ENCODE measurements at regions not wholly inside any gene's neighbourhood (a gene's known extent, or its start where the extent isn't known, plus 50 kb on each side); places are given as distances from the start of the nearest gene placed in this dataset.

DNA sequence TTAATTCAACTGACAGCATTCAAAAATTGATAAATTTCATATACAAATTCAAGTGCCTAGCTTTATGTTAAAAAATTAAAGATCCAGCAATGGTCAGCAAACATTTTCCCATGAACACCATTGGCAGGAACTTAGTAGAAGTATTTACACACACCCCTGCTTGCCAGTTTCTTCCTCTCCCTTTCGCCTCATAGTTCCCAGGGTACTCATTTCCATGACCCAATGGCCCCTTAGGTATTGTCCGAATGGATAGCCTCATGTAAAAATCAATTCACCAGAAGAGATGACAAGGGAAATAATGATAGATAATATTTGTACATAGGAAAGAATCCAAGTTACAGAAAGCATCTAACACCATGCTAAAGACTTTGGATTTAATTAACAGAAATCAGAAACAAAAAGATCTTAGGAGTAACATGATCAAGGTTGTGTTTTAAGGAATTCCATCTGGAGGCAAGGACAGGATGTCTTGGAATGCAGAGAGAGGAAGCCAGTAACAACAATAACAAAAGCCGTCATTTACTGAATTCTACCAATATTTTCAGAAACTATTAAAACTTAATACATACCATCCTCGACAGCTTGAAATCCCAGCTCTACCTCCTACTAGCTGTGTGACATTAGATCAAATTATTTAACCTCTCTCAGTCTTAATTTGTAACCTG lies 423.0 kb downstream of the IRS1 start:
- no peak for ATAC-seq

DNA sequence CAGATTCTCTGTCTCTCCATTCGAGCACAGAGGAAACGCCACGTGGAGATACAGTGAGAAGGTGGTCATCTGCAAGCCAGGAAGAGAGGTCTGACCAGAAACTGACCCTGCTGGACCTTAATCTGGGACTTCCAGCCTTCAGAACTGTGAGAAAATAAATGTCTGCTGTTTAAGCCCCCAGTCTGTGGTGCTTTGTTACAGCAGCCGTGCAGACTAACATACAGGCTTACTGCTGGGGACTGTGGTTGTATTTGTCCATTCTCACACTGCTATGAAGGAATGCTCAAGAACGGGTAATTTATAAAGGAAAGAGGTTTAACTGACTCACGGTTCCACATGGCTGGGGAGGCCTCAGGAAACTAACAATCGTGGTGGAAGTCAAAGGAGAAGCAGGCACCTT lies 432.7 kb downstream of the IRS1 start:
- ATAC-seq, result no peak

- ATAC-seq, result no peak
These were observed 435.4 kb downstream of the IRS1 start for GRCh38 chr2:226364217-226364616.

DNA sequence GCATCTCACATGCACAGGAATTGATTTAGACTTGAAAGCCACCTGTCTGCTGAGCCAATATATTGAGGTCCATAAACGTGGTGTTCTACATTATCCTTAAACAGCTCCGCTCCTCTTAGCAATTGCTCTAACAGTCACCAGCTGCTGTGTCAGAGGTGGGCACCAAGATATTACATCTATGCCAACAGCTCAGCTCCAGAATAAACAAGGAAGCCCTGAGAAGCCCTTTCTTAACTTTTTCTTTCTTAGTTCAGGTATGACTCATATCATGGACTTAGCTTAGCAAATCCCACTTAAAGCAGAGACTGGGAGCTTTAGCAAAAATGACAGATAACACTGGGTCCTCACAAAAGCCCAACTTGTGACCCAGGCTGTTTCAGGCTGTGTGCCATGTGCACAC lies 436.6 kb downstream of the IRS1 start:
- ATAC-seq, result no peak

GRCh38 chr2:226360658-226361057 lies 439.0 kb downstream of the IRS1 start:
- ATAC-seq, result no peak

DNA sequence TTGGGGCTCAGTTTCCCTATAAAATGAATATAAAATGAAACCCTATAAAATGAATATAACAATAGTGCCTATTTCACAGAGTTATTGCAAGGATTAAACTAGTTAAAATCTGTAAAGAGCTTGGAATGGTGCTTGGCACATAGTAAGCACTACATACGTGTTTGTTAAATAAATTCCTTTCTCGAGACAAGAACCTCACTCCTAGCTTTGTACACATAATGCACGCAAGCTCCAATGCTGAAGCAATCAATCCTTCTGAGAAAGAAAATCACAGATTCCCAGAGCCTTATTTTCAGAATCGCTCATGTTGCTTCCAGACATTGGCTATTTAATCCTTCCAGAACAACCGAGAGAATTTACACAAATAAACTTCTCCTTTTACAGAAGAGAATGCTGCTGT lies 440.9 kb downstream of the IRS1 start:
- no peak for ATAC-seq

DNA sequence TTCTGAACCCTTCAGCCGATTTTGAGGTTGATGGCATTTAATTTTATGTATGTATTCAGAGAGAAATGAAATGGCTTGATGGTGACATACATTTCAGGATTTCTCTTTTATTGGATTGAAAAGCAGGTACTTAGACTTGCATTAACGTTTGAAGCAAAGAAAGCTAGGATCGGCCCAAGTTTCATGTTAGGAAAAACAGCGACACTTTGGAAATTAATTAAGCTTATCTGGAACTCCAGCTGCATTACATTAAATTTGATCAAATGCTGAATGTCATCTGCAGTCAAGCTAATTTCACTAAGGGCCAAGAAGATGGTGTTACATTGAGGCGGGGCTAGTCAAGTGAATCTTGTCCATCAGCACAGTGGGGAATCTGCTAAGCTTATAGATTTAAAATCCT lies 441.8 kb downstream of the IRS1 start:
- no peak for ATAC-seq

DNA sequence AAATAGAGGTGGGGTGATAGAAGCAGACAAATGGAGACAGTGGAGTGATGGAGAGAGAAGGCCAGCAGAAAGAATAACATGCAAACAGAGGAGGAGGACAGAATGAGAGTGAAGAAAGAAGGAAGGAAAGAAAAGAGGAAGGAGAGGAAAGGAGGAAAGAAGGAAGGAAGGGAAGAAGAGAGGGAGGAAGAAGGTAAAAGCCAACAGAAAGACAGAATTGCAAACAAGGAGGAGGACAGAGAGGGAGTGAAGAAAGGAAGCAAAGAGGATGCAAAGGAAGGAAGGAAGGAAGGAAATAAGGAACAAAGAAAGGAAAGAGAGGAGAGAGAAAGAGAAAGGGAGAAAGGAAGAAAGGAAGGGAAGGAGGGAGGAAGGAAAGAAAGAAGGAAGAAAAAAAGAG lies 444.0 kb downstream of the IRS1 start:
- no peak for ATAC-seq

DNA sequence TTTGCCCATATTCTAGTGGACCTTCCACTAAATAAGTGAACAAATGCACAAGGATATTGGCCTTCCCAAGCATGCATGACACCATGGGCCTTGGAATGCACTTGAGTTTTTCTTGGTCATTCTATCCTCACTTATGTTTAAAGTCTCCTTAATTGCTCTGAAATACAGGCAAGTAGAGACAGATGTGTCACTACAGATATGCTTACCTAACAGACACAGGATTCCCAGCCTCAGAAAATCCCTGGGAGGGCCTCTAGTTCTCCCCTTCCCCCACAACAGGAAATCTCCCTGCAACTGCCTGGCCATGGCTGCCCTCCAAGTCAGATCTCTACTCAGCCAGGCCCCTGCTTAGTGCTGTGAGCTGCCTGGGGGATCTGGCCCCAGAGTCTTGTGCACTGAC lies 445.2 kb downstream of the IRS1 start:
- ATAC-seq, result no peak

- no peak for ATAC-seq
These were observed 446.6 kb downstream of the IRS1 start for GRCh38 chr2:226352941-226353560.

DNA sequence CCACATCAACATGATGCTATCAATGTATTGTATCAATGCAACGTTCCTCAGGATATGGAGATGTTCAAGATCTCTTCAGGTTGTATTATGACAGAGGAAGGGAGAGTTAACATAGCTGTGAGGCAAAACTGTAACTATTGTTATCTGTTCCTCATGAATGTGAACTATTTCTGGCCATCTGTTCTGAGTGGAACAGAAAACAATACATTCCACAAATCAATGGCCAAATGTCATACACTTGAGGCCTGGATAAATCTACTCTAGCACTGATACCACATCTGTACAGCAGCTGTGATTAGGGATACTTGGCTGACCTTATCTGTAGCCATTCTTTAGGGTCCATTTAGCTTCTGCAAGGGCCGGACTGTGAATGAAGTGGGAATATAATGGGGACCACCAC lies 447.9 kb downstream of the IRS1 start:
- ATAC-seq, result no peak

DNA sequence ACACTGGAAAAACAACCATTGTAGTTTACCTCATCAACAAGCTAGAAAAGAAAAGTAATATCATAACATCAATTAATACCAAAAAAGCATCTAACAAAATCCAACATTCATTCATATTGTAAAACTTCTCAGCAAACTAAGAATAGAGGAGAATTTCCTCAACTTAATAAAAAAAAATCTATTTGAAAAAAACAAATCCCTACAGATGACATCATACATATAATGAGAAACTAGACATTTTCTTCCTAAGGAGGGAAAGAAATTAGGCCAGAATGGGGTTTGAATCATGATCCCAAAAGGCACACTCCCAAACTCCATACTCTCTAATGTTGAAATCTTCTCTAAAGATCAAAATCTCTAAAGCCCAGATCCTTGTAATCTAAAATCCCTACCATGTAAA lies 460.0 kb downstream of the IRS1 start:
- ATAC-seq, result no peak

DNA sequence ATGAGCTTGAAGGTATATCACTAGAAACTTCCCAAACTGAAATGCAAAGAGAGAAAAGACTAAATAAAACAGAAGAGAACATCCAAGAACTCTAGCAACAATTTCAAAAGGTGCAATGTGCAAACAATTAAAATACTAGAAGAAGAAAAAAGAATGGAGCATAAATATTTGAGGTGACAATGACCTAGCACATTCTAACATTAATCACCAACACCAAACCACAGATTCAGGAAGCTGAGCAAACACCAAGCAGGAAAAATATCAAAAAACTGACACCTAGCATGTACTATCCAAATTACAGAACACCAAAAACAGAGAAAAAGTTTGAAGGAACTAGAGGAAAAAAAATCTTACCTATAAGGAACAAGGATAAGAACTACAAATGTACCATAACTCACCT lies 460.8 kb downstream of the IRS1 start:
- ATAC-seq, result no peak

DNA sequence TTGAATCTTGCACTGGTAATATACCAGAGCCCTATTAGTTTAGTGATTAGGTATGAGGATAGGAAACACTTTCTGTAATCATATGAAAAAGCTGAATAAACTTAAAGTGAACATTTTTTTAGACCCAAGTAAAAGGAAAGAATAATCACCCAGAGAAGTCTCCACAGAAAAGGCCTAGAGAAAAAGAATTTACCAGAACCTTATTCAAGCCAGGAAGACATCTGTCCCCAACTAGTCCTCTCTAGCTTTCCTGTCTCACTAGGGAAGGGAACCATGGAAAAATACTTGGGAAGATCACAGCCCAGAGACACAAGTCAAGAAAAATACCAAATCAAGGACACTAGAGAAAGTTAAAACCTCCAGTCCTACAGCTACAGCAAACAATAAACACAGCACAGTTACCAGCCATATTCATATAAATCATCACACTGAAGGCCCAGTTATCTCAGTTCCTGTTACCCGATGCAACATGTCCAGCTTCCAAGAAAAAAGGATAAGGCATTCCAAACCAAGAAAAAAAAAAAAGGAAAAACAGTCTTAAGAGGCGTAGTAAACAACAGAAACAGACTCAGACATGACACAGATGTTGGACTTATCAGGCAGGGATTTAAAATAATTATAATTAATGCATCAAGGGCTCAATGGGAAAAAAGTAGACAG lies 461.5 kb downstream of the IRS1 start:
- no peak for ATAC-seq

DNA sequence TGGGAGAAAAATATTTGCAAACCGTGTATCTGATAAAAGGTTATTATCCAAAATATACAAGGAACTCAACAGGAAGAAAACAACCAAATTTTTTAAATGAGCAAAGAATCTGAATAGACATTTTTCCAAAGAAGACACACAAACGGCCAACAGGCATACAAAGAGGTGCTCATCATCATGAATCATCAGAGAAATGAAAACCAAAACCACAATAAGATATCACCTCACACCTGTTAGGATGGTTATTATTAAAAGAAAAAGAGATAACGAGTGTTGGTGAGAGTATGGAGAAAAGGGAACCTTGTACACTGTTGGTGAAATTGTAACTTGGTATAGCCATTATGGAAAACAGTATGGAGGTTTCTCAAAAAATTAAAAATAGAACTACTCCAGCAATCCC lies 463.3 kb downstream of the IRS1 start:
- no peak for ATAC-seq

GRCh38 chr2:226334981-226335720 lies 464.5 kb downstream of the IRS1 start:
- no peak for ATAC-seq

GRCh38 chr2:226333388-226333787 lies 466.2 kb downstream of the IRS1 start:
- no peak for ATAC-seq

- no peak for ATAC-seq
These were observed 469.4 kb downstream of the IRS1 start for GRCh38 chr2:226330206-226330605.

GRCh38 chr2:226329180-226329579 lies 470.4 kb downstream of the IRS1 start:
- no peak for ATAC-seq

- no peak for ATAC-seq
These were observed 471.8 kb downstream of the IRS1 start for GRCh38 chr2:226327830-226328229.

- no peak for ATAC-seq
These were observed 474.1 kb downstream of the IRS1 start for GRCh38 chr2:226325526-226325925.

- no peak for ATAC-seq
These were observed 479.3 kb downstream of the IRS1 start for GRCh38 chr2:226320076-226320948.

DNA sequence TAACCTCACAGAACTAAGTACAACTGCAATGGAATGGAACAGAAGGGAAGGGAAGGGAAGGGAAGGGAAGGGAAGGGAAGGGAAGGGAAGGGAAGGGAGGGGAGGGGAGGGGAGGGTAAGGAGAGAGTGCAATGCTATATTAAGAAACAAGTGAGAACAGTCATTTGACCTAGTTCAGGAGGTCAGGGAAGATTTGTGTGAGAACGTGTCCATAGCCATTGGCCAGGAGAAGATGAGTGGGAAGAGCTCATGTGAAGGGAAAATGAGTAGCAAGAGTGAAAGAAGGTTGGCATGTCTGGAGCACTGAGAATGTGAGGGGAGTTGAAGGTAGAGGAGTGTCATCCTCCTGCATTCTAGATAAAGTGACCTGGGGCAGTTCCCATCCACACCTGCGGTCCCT lies 481.6 kb downstream of the IRS1 start:
- ATAC-seq, result no peak
